Epidermal melanocyte (primary cell): ENCODE measurements at regions not wholly inside any gene's neighbourhood (a gene's known extent, or its start where the extent isn't known, plus 50 kb on each side); places are given as distances from the start of the nearest gene placed in this dataset.
"Not testable (repeated sequence)": the region's sequence is repeated elsewhere in the genome, so short reads cannot be mapped to it uniquely, and the experiment has no call there.

Experiments
- DNase-seq: peaks from one replicate; pipeline ENCODE4 v3.0.0; 2011; ENCODE audit warnings: low spot score; ENCODE audit not compliant: insufficient read length

DNA sequence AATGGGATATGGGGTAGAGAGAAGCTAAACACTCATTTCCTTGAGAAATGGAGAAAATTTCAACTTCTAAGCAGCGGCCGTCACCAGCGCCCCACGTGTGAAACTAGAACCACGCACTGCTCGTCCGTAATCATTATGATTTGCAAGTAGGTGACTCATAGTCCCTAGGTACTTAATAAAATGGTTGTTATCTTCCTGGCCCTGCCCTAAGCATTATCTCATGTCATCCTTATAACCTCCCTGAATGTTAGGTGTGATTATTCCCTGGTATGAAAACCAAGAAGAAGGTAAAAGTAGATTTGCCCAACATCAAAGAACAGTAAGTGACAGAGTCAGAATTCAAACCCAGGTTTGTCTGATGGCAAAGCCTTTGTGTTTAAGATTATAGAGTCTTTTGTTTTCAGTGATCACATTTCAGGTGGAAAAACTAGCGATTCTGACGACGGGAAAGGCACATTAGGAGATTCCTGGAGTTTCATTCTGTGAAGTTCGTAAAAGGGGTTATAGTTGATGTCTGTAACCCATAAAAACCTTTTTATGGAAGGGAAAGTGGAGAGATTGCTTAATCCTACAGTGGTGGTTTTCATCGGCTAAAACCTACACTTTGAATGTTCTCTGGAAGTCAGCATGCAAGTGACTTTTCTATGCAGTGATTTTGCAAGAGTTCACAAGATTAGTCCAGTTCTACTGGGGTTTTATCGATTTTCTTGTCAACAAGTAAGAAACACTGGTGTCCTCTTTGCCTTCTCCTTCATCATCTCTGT lies 202.9 kb upstream of the WWC1 start:
- no peak for DNase-seq

DNA sequence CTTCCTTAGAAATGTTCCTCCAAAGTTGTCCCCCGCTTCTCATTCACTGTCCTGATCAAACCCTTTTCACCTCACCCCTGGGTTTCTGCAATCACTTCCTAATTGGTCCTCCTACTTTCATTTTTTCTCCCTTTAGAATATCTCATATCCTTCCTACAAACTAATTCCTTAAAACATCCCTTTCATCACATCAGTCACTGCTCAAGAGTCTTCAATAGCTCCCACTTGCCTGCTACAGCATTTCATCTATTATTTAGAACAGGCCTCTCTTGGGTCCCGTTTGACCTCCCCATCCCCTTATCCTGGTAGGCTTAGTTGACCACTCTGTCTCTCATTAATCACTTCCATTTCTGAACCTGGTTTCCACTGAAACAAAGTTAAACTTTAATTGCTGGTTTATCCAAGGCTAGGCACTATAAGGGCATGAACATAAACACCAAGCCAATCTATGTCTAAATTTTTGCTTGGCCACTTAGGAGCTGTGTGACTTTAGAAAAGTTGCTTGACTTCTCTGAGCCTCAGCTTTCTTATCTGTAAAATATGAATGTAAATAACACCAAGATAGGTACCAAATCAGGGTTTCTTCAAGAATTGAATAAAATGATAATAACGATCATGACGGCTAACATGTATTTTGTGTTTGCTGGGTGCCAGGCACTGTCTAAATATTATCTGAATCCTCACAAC lies 202.1 kb upstream of the WWC1 start:
- no peak for DNase-seq

DNA sequence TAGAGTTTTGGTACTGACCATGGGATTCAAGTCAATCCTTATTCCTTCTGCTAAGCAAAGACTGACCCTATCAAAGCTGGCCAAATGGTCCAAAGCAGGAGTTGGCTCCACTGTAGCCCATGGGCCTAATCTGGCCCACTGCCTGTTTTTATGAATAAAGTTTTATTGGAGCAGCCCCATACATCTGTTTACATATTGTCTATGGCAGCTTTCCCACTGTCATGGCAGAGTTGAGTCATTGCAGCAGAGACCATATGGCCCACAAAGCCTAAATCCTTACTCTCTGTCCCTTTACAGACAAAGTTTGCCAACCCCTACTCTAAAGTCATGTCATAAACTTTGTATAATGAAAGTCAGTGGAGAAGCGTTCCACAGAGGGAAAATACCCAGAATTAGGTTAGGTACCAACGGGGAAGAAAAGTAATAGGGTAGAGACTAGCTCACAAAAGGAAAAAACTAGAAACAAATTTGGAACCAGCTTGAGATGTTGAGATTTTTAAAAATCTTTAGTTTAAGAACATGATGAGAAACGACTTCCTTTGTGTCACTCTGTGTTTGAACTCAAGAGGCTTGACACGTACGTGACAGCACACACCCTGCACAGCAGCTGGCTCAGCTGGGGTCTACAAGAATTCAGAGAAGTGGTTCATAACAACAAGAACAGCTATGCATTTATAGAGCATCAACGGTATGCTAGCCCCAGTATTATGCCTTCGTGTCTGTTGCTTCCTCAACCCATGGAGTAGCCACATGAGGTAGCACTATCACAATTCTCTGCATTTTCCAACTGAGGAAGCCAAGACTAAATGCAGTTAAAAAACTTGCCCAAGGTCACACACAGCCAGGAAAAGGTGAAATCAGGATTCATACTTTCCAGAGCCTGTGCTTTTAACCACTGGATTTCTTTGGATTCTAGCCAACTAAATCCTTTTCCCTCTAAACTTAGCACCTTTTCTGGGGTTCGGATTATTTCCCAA lies 198.9 kb upstream of the WWC1 start:
- no peak for DNase-seq

DNA sequence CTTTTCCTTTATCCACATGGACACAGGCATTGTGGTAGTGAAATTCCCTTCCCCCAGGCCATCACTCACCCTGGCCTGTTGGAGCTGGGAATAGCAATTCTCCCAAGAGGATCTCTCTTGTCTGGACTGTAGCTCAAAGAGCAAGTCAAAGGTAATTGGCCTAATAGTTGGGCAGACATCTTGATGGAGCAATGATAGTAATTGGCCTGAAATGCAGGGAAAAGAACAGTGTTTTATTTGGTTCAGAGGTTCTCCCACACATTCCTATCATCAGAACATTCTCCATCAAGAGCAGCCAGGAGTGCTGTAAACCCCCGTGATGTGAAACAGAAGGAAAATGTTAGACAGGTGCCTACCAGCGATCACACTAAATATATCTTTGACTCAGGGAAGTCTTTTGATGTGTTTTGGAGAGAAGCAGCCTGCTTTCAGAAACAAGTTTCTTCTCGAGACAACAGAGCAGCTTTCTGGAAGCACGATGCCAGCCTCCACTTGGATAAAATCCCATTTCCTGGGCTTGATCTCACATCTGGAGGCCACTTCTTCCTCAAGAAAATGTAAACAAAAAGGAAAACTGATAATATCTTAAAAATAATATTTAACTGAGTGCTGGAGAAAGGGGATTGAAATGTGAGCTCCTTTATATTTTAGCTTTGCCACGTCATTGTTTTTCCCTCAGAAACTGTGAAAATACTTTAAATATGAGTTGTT lies 198.1 kb upstream of the WWC1 start:
- no peak for DNase-seq

DNA sequence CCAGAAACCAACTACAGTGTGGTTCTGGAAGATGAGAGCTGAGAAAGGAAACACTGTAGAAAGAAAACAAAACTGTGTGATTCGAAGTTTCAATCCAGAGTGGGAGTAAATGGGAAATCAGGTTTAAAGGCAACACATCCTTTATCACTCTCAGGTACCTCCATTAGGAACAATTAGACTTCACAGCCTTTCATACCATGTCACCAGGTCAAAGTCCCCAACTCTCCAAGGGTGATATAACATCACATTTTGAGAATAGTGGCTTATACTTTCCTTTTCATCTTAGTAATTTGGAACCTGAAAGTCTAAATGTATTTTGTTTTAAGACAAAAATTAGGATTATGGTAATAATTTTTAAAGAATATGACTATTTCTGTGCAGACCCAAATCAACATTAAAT lies 194.9 kb upstream of the WWC1 start:
- no peak for DNase-seq

DNA sequence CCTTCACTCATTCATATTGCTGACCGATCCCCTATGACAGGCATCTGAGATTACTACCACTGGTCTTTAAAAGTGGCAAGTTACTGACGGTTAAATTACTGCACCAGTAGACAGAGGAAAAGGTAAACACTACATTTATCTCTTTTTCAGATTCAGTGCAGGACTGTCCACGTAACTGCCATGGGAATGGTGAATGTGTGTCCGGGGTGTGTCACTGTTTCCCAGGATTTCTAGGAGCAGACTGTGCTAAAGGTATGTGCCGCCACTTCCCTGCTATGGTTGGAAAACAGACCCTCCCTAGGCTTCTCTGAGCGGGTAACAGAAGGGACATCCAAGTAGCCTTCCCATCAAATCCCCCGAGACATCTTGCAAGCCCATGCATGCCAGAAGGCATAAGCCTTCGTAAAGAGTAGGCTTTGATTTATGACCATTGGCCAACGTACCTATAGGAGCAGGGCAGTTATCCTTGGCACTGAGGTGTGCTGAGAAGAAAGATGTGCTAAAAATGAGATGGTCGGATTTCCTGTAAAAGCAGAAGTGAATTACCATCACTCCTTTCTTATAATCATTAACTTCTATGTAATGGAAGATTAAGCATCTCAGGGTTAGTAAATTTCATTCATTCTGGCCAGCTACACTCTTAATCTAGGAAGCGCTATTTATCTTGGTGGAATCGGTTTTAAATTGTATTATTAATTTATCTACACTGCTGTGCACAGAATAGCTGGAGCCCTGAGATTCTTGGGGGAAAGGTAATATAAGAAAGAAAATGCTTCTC lies 193.4 kb upstream of the WWC1 start:
- DNase-seq, result no peak

DNA sequence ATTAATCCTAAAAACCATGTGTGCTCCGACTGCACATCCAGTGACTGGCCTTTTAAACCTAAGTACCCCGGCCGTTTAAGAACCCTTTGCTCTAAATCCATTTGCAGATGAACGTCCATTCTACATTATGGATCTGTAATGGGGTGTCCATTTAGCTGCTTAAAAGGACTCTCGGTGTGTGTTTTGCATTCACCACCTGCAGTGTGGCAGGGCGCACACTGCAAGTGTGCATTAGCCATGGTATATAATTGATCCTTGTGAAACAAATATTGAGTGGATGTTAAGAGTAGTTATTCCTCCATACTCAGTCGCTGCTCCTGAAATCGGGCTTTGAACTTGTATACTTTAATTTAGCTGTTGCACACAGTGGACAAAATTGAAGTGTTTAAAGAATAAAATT lies 190.1 kb upstream of the WWC1 start:
- DNase-seq, result no peak

DNA sequence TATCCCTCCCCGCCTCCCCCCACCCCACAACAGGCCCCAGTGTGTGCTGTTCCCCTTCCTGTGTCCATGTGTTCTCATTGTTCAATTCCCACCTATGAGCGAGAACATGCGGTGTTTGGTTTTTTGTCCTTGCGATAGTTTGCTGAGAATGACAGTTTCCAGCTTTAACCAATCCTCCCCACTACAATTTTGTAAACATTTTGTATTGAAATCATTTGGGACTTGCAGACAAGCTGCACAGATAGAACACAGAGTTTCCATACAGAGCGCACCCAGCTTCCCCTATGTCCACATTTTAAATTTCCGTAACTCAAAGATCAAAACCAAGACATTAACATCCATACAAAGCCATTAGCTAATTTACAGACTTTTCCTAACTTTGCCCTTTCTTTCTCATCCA lies 188.4 kb upstream of the WWC1 start:
- not testable (repeated sequence) for DNase-seq

DNA sequence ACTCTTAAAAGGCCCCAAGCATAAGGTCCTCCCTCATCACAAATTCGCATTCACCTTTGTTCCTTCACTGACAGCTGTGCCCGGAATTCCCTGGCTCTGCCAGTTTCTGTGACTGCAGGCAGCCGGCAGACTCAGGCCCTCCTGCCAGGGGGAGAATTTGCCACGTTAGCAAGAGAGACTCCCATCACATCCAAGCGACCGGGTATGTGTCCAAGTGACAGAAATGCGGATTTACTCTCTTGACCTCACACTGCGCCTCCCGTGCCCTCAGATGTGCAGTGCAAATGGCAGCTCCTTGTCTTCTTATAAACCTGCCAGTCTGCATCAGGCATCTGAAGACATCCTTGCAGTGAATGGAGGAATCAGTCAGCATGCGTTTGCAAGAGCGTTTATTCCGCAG lies 187.1 kb upstream of the WWC1 start:
- no peak for DNase-seq

DNA sequence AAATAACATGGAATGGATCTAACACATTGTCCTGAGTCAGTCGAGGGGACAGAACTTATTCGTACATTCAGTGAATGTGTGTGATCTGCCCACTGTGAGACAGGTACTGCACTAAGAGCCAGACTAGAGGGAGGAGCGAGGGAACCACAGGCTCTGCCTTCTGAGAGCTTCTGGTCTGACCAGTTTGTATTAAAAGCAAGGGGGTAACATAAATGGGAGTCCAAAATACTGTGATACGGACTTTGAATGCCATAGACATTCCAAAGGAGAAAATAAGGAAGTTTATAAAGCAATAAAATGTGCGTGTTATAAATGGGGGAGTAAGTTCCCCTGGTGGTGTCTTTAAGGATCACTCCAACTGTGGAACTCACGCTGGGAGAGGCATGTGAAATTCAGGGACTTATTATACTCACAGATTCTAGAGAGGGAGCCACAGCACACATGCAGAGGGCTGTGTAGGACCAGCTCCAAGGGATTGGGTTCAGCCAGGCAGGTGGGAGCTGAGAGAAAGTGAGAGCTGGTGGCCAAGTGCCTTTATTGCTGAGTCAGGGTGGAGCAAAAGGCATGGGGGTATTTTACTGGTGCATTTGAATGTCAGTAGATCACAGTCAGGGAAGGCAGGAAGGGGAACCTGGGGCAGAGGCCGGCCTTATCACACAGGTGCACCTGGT lies 186.5 kb upstream of the WWC1 start:
- DNase-seq, result no peak

DNA sequence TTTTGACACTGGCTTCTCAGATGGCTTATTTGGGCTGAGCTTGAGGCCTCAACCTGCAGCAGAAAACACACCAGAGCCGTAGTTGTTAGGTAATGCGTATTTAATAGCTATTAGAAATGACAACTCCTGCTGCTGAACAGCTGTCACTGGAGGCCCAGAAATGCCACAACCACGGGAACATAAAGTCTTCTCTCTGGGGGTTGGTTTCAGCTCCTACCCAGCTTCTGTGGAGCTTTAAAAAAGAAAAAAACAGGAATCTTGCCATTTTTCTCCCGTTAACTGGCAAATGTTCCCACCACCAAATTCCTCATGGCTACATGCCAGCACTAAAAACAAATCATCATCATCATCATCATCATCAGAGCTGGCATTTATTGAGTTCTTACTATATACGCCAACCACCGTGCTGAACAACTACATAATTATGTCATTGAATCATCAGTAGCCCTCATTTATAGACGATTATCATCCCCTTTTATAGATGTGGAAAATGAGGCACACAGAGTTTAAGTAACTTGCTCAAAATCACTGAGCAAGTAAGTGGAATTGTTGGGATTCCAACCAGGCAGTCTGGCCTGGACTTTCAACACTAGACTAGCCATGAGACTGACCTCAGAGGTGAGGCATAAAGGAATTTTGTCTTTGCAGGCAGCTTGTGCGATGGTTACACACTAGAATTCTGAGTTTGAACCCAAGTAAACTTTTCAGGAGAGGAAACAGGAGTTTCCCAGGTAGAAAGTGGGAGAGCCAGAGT lies 185.3 kb upstream of the WWC1 start:
- no peak for DNase-seq

DNA sequence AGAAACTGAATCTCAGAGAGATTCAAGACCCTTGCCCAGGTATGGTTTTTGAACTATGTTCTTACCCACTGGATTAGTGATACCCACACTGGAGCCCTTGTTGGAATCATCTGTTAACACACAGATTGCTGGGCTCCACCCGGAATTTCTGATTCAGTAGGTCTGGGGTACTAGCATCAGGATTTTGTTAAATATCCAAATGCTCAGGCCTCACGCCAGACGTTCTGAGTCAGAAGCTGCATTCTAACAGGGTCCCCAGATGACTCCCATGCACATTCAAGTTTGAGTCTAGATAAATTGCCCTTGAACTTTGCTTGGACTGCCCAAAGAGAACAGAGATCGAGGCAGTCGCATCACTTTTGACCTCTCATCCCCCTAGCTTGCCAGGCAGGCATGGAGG lies 182.0 kb upstream of the WWC1 start:
- no peak for DNase-seq

DNA sequence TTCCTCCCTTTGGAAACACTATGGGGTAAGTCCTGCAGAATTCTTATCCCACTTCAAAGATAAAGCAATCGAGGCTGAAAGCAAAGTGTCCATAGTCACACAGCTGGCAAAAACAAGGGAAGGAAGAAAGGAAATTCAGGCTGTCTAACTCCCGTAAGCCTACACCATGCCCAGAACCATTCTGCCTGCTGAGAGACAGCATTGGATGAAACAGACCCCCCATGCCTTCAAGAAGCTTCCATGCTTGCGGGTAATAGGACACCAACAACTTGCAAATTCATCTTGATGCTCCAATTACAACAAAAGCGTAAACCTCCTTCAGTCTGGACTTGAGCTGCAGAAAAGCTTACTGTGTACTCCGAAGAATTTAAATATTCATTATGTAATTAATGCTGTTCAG lies 181.1 kb upstream of the WWC1 start:
- DNase-seq, result no peak

DNA sequence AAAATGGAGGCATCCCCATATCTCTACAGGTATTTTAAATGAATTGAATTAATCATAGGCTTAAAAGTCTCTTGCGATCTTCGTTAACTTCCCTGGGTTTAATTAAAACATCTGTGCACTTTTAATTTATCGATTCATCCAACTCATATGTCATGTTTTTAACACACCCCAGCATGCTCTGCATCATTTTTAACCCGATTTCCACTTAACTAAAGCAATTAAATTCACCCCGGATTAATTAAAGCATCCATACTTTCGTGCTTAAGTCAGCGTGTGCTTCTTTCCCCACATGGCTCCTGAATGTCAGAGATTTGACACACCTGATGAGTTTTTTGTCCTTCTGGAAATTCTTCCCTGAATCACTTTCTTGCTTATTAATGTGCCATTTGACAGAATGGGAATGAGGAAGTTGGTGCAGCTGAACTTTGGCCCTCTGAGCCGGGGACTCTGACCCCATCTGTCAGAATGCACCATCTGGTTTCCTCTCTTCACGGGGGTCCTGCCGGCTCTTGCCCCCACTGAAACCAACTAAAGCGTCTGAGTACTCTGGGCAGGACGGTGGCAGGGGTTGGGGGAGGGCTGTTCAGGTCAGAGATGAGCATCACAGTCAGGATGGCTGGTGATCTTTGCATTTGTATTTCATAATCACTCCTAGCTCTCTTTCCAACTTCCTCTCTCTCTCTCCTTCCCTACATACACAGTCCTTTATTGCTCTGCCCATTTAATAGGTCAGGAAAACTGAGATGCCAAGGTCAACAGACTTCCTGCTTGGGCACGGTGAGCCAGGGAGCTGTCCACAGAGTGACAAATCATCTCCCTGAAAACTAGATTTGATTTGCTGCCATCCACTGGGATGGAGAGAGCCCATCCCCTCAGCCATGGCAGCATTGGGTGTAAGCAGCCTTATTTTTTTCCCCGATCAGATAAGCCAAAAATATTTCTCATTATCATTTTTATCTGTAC lies 180.3 kb upstream of the WWC1 start:
- DNase-seq, result no peak

DNA sequence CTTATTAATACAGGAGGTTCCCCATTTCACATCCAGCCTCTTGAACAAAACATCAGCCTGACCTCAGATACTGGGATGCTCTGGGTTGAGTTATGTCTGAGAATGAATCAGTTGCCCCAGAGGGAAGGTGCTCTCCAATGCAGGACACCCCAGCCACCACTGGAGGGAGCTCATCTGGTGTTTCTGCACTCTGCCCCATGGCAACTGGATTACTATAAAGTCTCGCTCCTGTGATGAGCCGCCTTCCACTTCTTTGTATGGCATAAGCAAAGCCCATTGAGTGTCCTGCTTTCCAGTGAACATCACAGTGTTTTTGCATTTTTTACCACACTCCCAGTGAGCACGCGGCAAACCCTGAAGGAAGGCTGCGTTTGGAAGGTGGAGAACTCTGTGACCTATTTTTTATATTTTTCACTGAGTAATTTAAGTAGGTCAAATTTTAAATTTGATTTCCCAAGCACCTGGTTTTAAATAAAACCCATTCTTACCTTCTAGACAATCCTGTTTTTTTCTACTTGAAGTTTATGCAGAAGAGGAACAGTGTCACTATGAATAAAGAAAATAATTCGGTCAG lies 176.9 kb upstream of the WWC1 start:
- DNase-seq, result no peak

DNA sequence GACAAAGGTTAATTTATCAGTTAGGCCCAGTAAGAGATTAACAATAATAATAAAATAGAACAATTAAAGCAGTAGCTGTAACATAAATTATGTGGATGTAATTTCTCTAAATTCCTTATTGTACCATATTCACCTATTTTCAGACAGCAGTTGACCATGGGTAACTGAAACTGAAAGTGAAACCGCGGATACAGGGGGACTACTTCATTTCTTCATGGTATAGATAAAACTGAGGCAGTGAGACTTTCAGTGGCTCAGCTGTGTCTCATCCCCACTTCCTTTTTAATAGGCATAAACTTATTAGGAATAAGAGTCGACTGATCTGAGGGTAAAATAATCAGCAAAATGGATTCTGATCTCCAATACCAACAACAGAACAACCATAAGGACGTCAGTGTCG lies 174.0 kb upstream of the WWC1 start:
- DNase-seq, result no peak

DNA sequence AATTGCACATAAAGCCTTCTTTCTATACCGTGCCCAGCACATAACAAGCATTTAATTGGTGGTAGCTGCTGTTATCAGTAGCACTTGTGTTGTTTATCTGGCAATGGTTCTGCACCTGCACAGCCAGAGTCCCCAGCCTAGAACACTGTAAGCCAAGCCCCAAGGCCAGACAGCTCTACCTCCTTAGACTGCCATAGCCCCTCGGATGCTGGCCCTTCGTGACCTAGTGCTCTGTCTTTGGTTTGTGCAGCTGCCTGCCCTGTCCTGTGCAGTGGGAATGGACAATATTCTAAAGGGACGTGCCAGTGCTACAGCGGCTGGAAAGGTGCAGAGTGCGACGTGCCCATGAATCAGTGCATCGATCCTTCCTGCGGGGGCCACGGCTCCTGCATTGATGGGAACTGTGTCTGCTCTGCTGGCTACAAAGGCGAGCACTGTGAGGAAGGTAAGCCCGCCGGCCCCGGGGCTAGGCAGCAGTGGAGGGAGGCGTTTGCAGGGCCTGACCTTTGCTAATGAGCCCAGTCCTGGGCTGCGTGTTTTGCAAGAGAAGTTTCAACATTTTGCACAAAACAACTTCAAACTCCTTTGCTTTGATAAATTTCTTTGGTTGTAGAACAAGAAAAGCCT lies 173.3 kb upstream of the WWC1 start:
- DNase-seq, result no peak
